ENCODE measurements at regions not wholly inside any gene's neighbourhood (a gene's known extent, or its start where the extent isn't known, plus 50 kb on each side); places are given as distances from the start of the nearest gene placed in this dataset.
A peak's percentile ranks its signal among the peaks of the same experiment; 100 is the strongest.

GRCh38 chr2:236939721-236940231 lies 145.9 kb upstream of the COPS8 start:
- H3K27me3 ChIP-seq (ENCODE audit: insufficient read depth in 3 of 3, low read length in 2 of 3) = no peaks in the 10 kb centered on the region

DNA sequence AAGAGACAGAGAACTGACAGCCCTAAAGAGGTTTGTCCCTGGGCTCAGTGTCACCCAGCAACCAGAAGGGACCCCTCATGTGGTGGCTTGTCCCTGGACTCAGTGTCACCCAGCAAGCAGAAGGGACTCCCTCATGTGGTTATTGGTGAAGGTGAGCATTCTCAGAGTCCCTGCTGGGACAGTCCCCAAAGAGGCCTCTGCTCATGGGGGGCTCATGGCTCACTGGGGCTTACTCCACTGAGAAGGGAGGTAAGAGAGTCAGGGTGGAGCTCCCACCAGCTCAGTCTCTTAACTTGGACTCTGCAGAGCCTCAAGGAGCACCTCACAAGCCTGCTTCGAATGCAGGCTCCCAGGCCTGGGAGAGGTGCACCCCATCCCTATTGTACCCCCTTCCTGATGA lies 145.2 kb upstream of the COPS8 start:
- intact Hi-C loops (cut with DNase I) = no loop called here
- no peaks in the 10 kb centered on the region for H3K9me3 ChIP-seq
- no peaks in the 10 kb centered on the region for H3K36me3 ChIP-seq (ENCODE audit: insufficient read depth in 1 of 2, low read depth in 1 of 2)
- DNase-seq (no peak), ATAC-seq (no peak)
- no peaks in the 10 kb centered on the region for H3K27me3 ChIP-seq (ENCODE audit: insufficient read depth in 3 of 3, low read length in 2 of 3)
- TF ChIP-seq, protein P1, sequence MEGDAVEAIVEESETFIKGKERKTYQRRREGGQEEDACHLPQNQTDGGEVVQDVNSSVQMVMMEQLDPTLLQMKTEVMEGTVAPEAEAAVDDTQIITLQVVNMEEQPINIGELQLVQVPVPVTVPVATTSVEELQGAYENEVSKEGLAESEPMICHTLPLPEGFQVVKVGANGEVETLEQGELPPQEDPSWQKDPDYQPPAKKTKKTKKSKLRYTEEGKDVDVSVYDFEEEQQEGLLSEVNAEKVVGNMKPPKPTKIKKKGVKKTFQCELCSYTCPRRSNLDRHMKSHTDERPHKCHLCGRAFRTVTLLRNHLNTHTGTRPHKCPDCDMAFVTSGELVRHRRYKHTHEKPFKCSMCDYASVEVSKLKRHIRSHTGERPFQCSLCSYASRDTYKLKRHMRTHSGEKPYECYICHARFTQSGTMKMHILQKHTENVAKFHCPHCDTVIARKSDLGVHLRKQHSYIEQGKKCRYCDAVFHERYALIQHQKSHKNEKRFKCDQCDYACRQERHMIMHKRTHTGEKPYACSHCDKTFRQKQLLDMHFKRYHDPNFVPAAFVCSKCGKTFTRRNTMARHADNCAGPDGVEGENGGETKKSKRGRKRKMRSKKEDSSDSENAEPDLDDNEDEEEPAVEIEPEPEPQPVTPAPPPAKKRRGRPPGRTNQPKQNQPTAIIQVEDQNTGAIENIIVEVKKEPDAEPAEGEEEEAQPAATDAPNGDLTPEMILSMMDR (IDR thresholded peaks at IDR 0.05) = no peak
- H3K4me1 ChIP-seq = no peaks in the 10 kb centered on the region
- H3K4me3 ChIP-seq = no peak overlapping the region
- WGBS, 3 donors = 90 to 100% (median 91%) methylated on average over 1 of the region's 1 CpG
- no peak overlapping the region for H3K27ac ChIP-seq

More at GRCh38 chr2:236939721-236940231, 145.9 kb upstream of the COPS8 start:
- intact Hi-C loops (cut with DNase I) = no loop called here
- peak in 1 of 4 donors; percentile 28 for ATAC-seq
- 57 to 65% (median 62%) methylated on average over 11 of the region's 11 CpGs for WGBS, 3 donors
- Histone ChIP-seq H3K4me1 (no peaks in the 10 kb centered on the region), H3K4me3 (no peak overlapping the region), H3K36me3 (ENCODE audit: insufficient read depth in 1 of 2, low read depth in 1 of 2) (no peaks in the 10 kb centered on the region), H3K27ac (no peak overlapping the region), H3K9me3 (no peaks in the 10 kb centered on the region)
- TF ChIP-seq, protein P1 (IDR thresholded peaks at IDR 0.05) = no peak
- no peak for DNase-seq

- no peaks in the 10 kb centered on the region for H3K27me3 ChIP-seq (ENCODE audit: insufficient read depth in 3 of 3, low read length in 2 of 3)
- TF ChIP-seq, protein P1 (IDR thresholded peaks at IDR 0.05) = no peak
Measured at GRCh38 chr2:236940916-236941520, 144.7 kb upstream of the COPS8 start.

DNA sequence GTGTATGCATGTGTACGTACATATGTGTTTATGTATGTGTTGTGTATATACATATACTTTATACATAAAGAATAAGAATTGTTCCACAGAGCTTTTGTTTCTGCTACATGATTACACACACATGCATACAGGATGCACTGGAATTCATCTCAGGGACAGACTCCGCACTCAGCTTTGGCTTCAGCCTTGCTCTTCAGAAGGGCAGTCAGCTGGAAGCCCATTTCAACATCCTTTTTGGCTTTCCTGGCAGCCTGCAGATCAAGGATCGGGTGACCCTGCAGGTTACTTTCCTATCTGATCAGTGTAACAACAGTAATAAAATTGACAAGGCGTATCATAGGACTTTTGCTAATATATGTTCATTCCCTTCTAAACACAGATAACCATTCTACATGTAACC lies 144.1 kb upstream of the COPS8 start:
- WGBS, 3 donors = 76 to 95% (median 87%) methylated on average over 4 of the region's 4 CpGs
- H3K4me3 ChIP-seq = no peak overlapping the region
- TF ChIP-seq, protein P1 (IDR thresholded peaks at IDR 0.05) = no peak

More at GRCh38 chr2:236940916-236941520, 144.7 kb upstream of the COPS8 start:
- Histone ChIP-seq H3K9me3 (no peaks in the 10 kb centered on the region), H3K4me1 (no peaks in the 10 kb centered on the region), H3K4me3 (no peak overlapping the region), H3K27ac (no peak overlapping the region), H3K36me3 (ENCODE audit: insufficient read depth in 1 of 2, low read depth in 1 of 2) (no peaks in the 10 kb centered on the region)
- intact Hi-C loops (cut with DNase I) = no loop called here
- 75 to 78% (median 77%) methylated on average over 7 of the region's 7 CpGs for WGBS, 3 donors
- ATAC-seq (no peak), DNase-seq (no peak)

DNA sequence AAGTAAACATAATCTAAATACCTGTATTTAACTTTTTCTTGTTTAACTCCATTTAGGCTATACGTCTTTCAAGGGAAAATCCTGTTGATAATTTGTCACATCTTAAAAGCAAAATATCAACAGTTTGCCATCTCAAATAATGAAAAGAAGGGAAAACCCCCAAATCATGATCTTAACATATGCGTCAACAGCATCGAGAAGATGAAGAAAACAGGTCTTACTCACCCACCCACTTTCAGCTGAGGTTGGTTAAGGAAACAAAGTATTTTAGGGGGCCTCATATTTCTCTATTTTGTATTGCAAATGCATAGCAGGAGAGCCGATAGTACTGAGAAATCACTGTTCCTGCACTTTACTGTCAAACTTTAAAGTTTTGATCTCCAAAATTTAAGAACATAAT lies 143.1 kb upstream of the COPS8 start:
- Histone ChIP-seq H3K4me1 (no peaks in the 10 kb centered on the region), H3K4me3 (no peak overlapping the region), H3K27me3 (ENCODE audit: insufficient read depth in 3 of 3, low read length in 2 of 3) (no peaks in the 10 kb centered on the region), H3K9me3 (no peaks in the 10 kb centered on the region), H3K27ac (no peak overlapping the region), H3K36me3 (ENCODE audit: insufficient read depth in 1 of 2, low read depth in 1 of 2) (no peaks in the 10 kb centered on the region)
- ATAC-seq = no peak
- WGBS, 3 donors = 69 to 77% (median 76%) methylated on average over 4 of the region's 4 CpGs
- TF ChIP-seq, protein P1 (IDR thresholded peaks at IDR 0.05) = no peak
- no peak for DNase-seq
- intact Hi-C loops (cut with DNase I) = no loop called here

More for the DNA sequence above, 144.1 kb upstream of the COPS8 start:
- intact Hi-C loops (cut with DNase I) = no loop called here
- DNase-seq (no peak), ATAC-seq (no peak)
- no peaks in the 10 kb centered on the region for H3K27me3 ChIP-seq (ENCODE audit: insufficient read depth in 3 of 3, low read length in 2 of 3)
- no peaks in the 10 kb centered on the region for H3K36me3 ChIP-seq (ENCODE audit: insufficient read depth in 1 of 2, low read depth in 1 of 2)
- no peaks in the 10 kb centered on the region for H3K9me3 ChIP-seq
- no peak overlapping the region for H3K27ac ChIP-seq
- H3K4me1 ChIP-seq = no peaks in the 10 kb centered on the region

Data from psoas muscle (tissue), 7 donors.